A549 (cell line): ENCODE measurements at regions not wholly inside any gene's neighbourhood (a gene's known extent, or its start where the extent isn't known, plus 50 kb on each side); places are given as distances from the start of the nearest gene placed in this dataset.

Source experiments
- BCL3 ChIP-seq: fragments of >200 bp; sonication (Bioruptor Twin); formaldehyde crosslinking; IDR thresholded peaks from 3 replicates; pipeline ENCODE4 v1.6.1; 2016
- EP300 ChIP-seq, 2 experiments: fragments of >200 bp; sonication (Bioruptor Twin); formaldehyde crosslinking; IDR thresholded peaks; 2 replicates in 1 of 2; 3 replicates in 1 of 2; pipeline ENCODE4 v1.6.1; 2016 to 2017
- JUN ChIP-seq, 2 experiments: fragments of >200 bp; sonication (Bioruptor Twin); formaldehyde crosslinking; IDR thresholded peaks; 2 replicates in 1 of 2; 3 replicates in 1 of 2; pipeline ENCODE4 v1.6.1; 2016 to 2017
- RAD21 ChIP-seq, 2 experiments: fragments of >200 bp in 1 of 2; sonication (Bioruptor Twin) in 1 of 2; formaldehyde crosslinking in 1 of 2; IDR thresholded peaks in 1 of 2; conservative IDR thresholded peaks in 1 of 2; 2 replicates in 1 of 2; 3 replicates in 1 of 2; pipeline ENCODE4 v1.6.1; 2012 to 2018; ENCODE audit warnings: inconsistent platforms in 1 of 2
- TF ChIP-seq, protein P1 (sequence below): fragments of >200 bp; sonication (Bioruptor Twin); formaldehyde crosslinking; IDR thresholded peaks from 3 replicates; pipeline ENCODE4 v1.5.1; 2016

- TF ChIP-seq BCL3 (no peak), JUN (IDR thresholded peaks at IDR 0.05) (no peak), RAD21 (conservative IDR thresholded peaks at IDR 0.05 in 1 of 2, IDR thresholded peaks at IDR 0.05 in 1 of 2) (no peak), EP300 (IDR thresholded peaks at IDR 0.05) (no peak)
- TF ChIP-seq, protein P1, sequence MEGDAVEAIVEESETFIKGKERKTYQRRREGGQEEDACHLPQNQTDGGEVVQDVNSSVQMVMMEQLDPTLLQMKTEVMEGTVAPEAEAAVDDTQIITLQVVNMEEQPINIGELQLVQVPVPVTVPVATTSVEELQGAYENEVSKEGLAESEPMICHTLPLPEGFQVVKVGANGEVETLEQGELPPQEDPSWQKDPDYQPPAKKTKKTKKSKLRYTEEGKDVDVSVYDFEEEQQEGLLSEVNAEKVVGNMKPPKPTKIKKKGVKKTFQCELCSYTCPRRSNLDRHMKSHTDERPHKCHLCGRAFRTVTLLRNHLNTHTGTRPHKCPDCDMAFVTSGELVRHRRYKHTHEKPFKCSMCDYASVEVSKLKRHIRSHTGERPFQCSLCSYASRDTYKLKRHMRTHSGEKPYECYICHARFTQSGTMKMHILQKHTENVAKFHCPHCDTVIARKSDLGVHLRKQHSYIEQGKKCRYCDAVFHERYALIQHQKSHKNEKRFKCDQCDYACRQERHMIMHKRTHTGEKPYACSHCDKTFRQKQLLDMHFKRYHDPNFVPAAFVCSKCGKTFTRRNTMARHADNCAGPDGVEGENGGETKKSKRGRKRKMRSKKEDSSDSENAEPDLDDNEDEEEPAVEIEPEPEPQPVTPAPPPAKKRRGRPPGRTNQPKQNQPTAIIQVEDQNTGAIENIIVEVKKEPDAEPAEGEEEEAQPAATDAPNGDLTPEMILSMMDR = no peak
Observed at GRCh38 chrX:84933956-84934556, 69.6 kb upstream of the APOOL start.
